HG03196 (cell line): ENCODE measurements at regions not wholly inside any gene's neighbourhood (a gene's known extent, or its start where the extent isn't known, plus 50 kb on each side); places are given as distances from the start of the nearest gene placed in this dataset.
"Not testable (repeated sequence)": the region's sequence is repeated elsewhere in the genome, so short reads cannot be mapped to it uniquely, and the experiment has no call there.

ENCODE experiments used
- ATAC-seq: cut with Tn5 transposase; IDR thresholded peaks from one replicate; pipeline ENCODE4 v1.9.1; 2021; ENCODE audit not compliant: unreplicated experiment

DNA sequence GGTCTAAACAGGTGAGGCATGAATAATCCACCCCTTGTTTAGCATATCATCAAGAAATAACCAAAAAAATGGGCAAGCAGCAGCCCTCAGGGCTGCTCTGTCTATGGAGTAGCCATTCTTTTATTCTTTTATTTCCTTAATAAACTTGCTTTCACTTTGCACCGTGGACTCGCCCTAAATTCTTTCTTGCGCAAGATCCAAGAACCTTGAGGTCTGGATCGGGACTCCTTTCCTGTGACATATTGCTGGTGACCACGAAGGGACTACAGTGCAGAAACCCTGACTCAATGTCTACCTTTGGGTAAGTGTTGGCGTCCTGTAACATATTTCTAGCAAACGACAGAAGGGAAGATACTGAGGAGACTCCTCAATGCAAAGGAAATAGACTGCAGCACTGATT lies 1099.2 kb downstream of the FAM181B start:
- ATAC-seq, result no peak

DNA sequence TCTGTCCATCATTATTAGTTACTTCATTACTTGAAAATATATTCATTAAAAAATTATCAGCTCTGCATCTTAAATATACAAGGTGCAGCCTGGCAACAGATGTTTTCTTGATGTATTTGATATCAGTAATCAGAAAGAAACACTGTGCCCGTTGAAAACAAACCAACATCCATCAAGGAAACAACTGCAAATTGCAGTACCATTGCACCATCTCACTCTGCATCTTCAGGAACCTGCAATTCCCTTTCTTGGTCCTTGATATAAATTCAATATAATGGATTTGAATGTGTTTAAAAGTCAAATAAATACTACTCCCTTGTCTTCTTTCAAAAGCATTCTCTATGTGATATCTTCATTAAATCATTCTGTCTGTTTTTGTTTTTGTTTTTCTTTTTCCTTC lies 1131.2 kb downstream of the FAM181B start:
- no peak for ATAC-seq

DNA sequence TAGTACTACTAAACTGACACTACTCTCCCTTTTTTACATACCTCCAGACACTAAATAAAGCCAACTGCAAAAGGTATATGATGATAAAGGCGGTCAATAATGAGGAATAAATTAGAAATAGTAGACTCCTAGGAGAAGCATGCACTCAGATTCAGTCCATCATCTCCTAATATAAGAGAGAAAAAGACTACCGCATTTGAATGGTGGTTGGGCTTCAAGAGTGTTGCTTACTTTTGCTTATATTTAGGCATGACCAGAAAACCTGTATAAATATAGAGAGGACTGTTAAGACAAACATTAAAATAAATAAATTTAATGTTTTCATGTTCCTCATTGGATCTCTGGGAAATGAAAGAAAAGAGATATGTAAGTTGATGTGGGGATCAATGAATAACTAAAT lies 1137.0 kb downstream of the FAM181B start:
- no peak for ATAC-seq

DNA sequence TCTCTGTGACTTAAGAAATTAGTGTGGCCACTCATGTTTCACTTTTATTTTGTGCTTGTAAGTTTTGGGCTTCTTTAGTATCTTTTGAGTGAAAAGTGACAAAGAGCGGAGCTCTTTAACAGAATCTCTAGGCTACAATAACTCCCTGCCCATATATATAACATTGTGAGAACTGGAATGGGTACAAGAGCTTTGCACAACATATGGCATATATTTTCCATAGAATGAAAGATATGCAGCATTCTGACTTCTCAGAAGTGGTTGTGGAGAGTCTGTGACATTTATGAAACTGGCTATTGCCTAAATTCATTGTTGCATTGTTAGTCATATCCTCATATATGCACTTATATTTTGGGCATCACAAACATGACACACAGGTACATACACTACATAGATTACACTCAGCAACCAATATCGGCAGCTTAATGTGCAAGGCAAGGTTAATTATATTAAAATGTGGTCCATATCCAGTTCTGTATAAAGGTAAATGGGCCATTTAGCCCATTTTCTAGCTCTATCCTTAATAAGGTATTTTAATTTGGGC lies 1148.2 kb downstream of the FAM181B start:
- ATAC-seq, result no peak

DNA sequence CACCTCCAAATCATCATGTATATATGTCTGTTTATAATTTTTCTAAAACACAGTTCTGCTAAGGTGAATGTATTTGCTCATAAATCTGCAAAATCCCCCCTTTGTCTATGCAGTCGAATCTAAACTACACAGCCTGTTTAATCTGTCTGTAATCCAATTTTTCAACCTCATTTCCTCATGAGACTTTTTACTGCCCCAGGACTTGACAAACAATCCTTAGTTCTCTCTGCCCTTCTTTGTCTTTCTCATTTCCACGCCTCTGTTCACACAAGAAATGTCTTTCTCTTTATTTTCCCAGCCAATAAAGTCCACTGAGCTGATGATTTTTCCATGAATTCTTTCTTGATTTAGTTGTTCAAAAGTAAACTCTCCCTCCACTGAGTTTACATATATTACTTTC lies 1154.3 kb downstream of the FAM181B start:
- ATAC-seq, result no peak

DNA sequence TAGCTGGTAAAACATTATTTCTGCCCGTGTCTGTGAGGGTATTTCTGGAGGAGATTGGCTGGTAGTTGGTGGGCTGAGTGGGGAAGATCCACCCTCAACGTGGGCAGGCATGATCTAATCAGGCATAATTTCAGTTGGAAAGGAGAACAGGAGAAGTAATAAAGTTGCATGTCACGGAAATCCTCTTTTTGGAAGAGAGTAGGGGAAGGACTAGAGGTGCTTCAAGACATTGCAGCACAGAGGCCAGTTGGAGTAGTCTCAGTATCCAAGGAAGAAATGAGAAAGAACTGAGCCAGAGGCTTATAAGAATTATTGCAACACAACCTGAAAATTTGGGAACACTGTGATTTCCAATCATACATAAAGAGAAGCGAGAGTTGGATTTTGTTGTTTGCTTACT lies 1155.1 kb downstream of the FAM181B start:
- ATAC-seq, result no peak

DNA sequence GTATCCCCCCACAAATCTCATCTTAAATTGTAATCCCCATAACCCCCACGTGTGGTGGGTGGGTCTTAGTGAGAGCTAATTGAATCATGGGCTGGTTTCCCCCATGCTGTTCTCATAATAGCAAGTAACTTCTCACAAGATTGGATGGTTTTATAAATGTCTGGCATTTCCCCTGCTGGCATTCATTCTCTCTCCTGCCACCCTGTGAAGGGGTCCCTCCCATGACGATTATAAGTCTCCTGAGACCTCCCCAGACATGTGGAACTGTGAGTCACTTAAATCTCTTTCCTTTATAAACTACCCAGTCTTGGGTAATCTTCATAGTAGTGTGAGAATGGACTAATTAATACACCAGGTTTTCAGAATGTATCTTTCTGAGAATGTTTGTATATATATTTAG lies 1159.4 kb downstream of the FAM181B start:
- no peak for ATAC-seq

DNA sequence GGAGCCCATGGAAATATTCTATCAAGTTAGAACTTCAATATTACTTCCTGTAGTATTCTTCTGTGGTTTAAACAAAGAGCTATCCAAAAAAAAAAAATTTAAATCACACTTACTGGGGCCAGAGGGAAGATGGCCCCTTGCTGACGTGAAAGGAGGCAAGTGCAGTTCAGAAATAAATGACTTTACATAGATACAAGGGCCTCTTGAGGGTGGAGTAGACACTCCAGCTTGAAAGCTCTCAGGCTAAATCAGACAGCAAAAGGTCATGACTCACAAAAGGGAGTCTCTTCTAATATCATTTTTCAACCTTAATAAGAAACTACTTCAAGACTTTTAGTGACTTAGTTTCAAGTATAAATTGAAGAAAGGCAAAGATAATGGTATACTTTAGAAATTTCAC lies 1160.3 kb downstream of the FAM181B start:
- no peak for ATAC-seq

DNA sequence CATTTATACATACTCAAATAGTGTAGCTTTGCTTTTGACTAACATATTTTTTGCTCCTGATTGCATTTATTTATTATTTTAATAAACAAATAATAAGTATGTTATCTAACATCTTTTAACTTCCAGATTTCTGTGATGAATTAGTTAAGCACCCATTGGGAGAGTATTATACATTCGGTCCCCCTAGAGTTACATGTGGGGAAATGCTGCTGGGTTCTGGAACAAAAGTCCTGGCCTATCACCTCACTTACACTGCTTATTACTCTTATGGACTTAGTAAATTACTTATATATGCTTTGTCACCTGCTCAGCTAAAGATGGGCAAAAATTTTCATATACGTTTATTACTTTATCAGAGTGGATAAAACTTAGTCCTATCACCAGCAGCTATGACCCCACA lies 1163.0 kb downstream of the FAM181B start:
- ATAC-seq, result no peak

DNA sequence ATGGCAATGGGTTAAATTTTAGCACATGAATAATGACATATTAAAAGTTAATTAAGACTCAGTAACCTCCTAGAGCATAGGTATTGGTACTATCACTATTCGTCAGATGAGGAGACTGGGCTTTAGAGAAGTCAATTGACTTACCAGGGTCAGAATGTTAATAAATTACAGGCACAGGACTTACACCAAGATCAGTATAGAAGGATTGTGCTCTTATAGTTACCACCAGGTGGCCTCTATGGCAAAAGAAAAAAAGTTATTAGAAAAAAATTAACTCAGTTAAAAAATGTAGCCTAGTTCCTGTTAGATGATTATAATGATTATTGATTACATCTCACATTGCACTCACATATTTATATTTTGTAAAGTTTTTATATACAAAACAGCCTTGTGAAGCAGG lies 1163.7 kb downstream of the FAM181B start:
- ATAC-seq, result no peak

DNA sequence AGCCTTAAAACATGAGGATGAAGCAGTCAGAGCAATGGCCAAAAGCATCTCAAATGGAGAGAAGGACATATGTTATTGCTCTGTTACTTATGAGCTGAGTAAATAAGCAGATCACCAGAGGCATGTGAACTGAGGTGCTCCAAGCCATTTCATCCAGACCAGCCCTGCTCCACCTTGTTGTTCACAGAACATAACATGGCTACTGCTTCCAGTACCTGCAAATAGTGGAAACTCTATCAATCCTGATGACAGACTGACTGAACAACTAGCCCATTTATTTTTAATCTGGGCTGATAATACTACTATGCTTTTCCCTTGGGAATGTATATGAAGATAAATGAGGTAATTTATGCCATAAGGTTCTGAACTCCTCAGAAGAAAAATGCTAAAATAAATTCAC lies 1164.7 kb downstream of the FAM181B start:
- no peak for ATAC-seq

DNA sequence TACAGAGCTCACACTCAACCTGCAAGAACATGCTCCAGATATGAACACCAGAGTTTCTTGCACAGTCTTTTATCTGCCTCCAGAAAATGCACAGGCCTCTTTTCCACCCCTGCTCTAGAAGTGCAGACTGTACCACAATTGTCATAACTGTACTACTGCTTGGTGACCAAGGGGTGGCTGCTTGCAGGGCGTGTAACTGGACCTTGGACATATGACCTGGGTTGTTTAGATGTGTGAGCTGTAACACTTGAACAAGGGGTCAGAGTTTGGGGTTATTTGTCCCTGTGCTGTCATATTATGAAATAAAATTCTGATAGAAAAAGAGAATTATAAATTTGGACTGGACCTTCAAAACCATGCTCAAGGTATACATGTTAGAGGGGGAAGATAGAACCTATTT lies 1185.5 kb downstream of the FAM181B start:
- ATAC-seq, result no peak

DNA sequence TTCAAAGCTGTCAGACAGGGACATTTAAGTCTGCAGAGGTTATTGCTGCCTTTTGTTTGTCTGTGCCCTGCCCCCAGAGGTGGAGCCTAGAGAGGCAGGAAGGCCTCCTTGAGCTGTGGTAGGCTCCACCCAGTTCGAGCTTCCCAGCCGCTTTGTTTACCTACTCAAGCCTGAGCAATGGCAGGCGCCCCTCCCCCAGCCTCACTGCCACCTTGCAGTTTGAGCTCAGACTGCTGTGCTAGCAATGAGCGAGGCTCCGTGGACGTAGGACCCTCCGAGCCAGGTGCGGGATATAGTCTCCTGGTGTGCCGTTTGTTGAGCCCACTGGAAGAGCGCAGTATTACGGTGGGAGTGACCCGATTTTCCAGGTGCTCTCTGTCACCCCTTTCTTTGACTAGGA lies 1193.9 kb downstream of the FAM181B start:
- ATAC-seq, result not testable (repeated sequence)

DNA sequence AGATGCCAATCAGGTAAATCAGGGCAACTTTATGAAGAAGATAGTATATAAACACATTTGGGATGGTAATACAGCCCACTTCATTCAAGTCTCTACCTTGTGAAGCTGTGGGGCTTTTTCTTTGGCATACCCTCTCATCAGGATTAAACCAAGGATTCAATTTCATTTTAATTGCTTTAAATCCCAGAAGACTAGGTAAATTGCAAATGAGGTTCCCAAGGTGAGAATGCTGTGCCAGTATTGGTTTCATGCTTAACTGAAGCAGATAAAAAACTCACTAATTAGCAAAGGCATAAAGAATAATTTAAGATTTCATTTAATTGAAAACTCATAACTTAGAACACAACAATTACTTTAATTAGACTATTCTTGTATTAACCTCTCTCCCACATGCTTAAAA lies 1218.1 kb downstream of the FAM181B start:
- no peak for ATAC-seq

DNA sequence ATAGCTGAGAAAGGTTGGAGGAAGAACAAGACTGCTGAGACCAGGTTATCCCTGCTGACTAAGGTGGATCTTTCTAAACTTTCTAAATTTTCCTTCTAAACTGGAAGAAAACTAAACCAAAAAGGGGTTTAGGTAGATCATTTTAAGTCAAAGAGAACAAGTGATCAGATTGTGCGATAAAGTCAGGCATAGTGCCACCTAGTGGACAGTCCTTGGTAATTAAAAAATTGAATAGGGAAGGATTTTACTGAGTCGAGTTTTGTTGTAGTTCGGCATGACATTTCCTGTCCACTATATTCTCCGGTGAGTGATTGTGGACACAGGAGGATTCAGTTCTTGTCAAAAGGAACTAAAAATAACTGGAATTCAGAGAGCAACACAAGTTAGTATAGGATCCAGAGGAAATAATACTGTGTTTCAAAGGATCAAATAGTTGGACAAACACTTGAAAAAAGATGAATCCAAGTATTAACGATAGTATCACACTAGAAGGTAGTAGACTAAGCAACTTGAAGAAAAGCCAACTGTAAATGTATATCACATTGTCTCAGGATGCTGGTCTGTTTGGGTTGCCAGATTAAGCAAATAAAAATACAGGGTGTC lies 1236.4 kb downstream of the FAM181B start:
- ATAC-seq, result no peak

DNA sequence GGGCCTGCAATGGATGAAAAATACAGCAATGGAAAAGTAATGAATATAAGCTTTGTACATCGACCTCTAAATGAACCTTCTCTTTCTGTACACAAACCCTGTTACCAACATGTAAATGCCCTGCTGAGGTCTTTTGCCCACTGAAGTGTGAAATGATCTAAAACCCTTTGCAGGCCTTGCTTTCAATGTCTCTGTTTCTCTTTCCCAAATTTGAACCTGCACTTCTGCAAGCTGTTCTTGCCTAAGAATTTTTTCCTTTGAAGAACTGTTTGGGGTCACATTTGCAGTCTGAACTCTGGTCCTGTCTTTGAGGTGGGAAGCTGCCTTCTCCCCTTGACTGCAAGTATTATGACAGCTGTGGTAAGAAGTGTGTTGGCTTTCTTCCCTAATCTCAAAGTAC lies 1237.1 kb downstream of the FAM181B start:
- no peak for ATAC-seq

DNA sequence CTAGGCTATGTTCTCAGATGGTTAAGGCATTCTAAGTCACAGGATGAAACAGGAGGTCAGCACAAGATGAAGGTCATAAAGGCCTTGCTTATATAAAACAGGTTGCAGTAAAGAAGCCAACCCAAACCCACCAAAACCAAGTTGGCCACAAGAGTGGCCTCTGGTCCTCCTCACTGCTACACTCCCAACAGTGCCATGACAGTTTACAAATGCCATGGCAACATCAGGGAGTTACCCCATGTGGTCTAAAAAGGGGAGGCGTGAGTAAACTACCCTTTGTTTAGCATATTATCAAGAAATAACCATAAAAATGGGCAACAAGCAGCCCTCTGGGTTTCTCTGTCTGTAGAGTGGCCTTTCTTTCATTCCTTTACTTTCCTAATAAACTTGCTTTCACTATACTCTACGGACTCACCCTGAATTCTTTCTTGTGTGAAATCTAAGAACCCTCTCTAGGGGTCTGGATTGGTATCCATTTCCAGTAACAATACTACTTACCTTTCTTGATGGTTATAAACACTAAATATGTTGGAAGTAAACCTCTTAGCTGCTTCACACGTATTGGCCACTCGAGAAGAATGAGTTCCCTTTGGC lies 1237.9 kb downstream of the FAM181B start:
- ATAC-seq, result no peak

DNA sequence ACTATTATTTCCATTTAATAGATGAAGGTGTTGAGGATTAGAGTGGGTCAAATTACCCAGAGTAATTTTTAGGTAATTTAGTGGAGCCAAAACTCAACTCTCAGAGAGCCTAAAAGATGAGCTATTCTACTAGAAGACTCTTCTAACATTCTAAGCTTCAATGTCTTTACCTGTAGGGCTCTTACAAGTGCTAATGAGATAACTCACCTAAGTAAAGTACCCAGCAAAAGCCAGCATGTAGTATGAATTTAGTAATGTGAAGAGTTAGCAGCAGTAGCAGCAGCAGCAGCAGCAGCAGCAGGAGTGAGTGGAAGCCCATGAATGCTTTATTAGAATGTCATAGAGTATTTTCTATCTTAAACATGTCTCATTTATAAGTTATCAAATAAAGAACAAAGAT lies 1239.2 kb downstream of the FAM181B start:
- no peak for ATAC-seq

DNA sequence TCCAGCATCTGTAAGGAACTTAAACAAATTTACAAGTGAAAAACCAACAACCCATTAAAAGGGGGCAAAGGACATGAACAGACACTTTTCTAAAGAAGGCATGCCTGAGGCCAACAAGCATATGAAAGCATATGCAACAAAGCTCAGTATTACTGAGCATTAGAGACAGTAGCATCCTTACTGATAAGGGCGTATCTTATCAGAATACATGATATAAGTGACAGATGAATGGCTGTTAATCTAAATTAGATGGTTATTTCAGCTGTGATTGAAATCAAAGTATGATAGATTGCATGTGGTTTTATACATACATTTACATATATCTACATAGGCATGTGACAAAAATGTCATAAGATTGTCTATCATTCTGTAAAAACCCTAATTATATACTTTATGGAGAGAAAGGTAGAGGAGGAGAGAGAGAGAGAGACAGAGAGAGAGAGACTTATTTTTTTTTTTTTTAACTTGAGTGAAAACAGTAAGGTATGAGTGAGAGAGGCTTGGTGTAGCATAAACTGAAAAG lies 1240.7 kb downstream of the FAM181B start:
- ATAC-seq, result no peak

DNA sequence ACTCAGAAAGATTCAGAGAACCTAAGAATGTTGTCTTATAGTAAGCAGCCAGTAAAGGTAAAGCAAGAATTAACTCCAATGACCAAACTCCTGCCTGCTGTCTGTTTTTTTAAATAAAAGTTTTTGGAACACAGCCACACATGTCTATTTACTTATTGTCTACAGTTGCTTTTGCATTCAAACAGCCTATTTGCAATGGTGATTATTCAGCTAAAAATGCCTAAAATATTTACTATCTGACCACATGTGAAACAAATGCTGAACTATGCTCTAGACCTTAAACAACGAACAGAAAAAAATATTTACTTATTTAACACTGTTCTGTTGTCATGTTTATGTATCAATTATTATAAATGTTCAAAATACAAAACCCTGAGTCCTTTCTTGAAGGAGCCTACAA lies 1246.6 kb downstream of the FAM181B start:
- ATAC-seq, result no peak

DNA sequence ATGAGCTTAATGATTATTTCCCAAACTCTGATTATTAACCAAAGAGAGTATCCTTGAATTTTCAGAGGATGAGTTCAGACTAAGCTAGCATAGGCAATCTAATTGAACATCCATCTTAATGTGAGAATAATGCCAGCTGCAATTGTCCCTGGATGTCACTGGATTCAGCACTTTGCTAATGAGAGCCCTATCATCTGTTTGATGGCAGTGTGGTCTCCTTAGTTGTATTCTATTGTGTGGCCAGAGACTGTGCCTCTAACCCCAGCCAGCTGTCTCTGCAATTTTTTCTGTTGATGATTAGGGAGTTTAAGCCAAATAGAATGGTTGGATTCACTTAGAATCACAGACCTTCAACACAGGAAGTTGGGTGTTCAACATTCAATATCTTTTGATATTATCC lies 1249.5 kb downstream of the FAM181B start:
- no peak for ATAC-seq

DNA sequence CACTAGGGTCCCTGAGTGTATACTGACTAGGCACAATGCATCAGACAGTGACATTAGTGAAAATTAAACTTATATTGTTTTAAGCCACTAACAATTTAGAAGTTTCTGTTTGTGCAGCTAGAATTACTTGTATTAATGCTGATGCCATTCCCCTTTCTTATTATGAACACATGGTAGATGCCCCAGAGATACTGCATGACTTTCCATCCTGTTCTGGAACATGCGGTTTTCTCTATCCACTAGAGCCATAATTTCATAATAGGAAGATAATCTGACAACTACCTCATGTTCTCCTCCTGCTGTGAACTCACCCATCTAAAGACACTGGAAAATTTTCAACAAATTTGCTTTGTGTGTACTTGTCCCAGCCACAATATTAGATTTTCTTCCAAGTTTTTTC lies 1256.4 kb downstream of the FAM181B start:
- ATAC-seq, result no peak

DNA sequence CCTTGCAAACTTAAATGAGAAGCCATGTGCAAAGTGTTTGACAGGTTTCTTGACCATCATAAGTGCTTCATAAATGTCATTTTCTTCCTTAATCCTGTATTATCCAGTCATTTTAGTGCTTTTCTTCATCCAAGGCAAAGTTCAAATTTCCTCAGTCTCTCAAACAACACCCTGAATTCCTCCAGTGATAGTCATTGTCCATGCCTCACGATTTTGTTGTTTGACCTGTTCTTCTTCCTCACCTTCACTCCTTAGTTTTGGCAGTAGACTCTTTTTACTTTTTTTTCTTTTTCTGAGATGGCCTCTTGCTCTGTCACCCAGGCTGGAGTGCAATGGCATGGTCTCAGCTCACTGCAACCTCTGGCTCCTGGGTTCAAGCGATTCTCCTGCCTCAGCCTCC lies 1257.3 kb downstream of the FAM181B start:
- ATAC-seq, result no peak
